ENCODE measurements at regions not wholly inside any gene's neighbourhood (a gene's known extent, or its start where the extent isn't known, plus 50 kb on each side); places are given as distances from the start of the nearest gene placed in this dataset.
"Not testable (repeated sequence)": the region's sequence is repeated elsewhere in the genome, so short reads cannot be mapped to it uniquely, and the experiment has no call there.

DNA sequence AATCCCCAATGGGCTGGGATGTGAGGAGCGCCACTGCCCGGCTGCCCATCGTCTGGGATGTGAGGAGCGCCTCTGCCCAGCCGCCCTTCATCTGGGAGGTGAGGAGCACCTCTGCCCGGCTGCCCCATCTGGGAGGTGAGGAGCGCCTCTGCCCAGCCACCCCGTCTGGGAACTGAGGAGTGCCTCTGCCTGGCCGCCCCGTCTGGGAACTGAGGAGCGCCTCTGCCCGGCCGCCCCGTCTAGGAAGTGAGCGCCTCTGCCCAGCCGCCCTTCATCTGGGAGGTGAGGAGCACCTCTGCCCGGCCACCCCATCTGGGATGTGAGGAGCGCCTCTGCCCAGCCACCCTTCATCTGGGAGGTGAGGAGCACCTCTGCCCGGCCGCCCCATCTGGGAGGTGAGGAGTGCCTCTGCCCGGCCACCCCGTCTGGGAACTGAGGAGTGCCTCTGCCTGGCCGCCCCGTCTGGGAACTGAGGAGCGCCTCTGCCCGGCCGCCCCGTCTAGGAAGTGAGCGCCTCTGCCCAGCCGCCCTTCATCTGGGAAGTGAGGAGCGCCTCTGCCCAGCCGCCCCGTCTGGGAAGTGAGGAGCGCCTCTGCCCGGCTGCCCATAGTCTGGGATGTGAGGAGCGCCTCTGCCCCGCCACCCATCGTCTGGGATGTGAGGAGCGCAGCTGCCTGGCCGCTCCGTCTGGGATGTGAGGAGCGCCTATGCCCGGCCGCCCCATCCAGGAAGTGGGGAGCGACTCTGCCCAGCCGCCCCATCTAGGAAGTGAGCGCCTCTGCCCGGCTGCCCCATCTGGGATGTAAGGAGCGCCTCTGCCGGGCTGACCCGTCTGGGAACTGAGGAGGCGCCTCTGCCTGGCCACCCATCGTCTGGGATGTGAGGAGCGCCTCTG lies 1085.7 kb downstream of the TYW1 start:
- not testable (repeated sequence) for DNase-seq (ENCODE audit: low read depth in 3 of 3)

- not testable (repeated sequence) for DNase-seq (ENCODE audit: low read depth in 3 of 3)
Observed at GRCh38 chr7:68082961-68083657, 1086.5 kb downstream of the TYW1 start.

DNA sequence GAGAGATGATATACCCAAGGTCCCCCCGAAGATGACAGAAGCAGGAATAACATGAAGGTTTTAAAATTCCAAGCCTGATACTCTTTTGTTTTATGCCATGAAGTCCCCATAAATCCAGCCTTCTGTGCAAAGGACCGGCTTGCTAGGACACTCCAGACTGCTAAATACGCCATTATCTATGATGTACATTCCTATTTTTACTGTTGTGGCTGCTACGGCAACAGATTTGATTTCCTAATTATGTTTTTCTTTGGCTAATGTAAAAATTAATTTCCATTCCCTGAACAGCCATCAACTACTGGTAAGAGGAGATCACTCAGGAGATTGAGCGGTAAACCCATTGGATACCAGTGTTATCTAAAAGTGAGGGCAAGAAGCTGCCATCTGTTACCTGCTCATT lies 1090.8 kb downstream of the TYW1 start:
- DNase-seq (ENCODE audit: low read depth in 3 of 3), result no peak

- no peak for DNase-seq (ENCODE audit: low read depth in 3 of 3)
Observed at GRCh38 chr7:68088879-68089278, 1092.2 kb downstream of the TYW1 start.

GRCh38 chr7:68090256-68090655 lies 1093.6 kb downstream of the TYW1 start:
- not testable (repeated sequence) for DNase-seq (ENCODE audit: low read depth in 3 of 3)

GRCh38 chr7:68103319-68103718 lies 1106.7 kb downstream of the TYW1 start:
- DNase-seq (ENCODE audit: low read depth in 3 of 3), result no peak

- DNase-seq (ENCODE audit: low read depth in 3 of 3), result no peak
Observed at GRCh38 chr7:68107261-68107660, 1110.6 kb downstream of the TYW1 start.

DNA sequence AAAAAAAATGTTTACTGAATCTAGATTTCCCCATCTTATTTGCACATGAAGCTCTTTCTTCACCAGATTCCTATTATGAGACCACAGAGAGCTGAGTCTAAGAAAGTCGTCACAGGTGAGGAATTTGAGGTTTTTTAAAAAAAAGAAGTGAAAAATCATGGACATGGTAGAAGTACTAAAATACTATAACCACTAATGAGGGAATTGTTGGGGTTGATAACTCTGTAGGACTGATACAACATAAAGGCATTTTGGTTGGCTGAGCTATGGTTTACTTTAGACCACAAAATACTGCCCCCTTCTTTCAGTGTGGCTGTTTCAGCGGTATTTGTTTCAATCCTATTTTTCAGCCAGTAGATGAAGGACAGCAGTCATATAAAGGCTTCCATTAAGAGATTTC lies 1111.3 kb downstream of the TYW1 start:
- DNase-seq (ENCODE audit: low read depth in 3 of 3), result no peak

DNA sequence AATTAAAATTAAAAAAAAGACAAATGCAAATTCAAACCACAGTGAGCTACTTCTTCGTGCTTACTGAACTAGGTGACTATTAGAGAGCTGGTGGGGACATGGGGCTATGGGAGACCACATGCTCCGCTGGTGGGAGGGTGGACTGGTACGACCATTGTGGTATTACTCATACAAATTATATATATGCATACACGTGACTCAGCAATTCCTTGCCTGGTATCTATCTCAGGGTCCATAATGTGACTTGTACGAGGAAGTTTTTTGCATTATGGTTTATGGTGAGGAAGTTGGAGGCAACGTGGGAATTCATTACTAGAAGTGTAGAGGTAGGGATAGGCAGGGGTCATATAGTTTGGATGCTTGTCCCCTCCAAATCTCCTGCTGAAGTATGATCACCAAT lies 1112.7 kb downstream of the TYW1 start:
- no peak for DNase-seq (ENCODE audit: low read depth in 3 of 3)

DNA sequence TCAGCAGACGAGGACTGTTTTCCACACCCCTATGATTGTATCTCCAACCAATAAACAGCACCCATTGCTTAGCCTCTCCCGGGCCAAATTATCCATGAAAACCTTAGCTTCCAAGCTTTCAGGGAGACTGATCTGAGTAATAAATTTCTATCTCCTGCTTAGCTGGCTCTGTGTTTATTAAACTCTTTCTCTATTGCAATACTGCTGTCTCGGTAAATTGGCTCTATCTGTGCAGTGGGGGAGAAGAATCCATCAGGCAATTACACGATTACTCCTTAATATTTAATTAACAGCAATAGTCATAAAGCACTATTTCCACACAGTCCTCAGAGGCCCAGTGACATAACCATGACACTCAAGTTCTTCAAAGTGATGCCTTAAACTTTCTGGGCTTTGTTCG lies 1122.8 kb downstream of the TYW1 start:
- DNase-seq (ENCODE audit: low read depth in 3 of 3), result no peak

- DNase-seq (ENCODE audit: low read depth in 3 of 3), result no peak
Observed at GRCh38 chr7:68121056-68121455, 1124.4 kb downstream of the TYW1 start.

GRCh38 chr7:68121655-68122054 lies 1125.0 kb downstream of the TYW1 start:
- DNase-seq (ENCODE audit: low read depth in 3 of 3), result no peak

GRCh38 chr7:68122801-68123200 lies 1126.2 kb downstream of the TYW1 start:
- no peak for DNase-seq (ENCODE audit: low read depth in 3 of 3)

DNA sequence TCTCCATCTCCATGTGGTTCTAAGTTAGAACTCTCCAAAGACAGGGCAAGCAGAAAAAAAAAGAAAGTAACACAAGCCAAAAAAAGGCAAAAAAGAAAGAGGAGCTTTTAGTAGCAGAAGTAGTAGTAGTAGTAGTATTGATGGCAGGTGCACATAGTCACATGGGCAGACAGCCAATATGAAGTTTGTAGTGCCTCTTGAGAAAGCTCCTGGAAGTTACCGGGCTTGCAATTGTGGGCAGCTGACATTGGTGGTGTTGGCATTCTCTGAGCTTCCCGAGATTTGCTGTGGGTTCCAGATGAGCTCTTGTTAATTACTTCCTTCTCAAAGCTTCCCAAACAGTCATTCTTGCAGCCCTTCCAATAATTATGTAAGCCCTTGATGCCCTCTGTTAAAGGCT lies 1128.5 kb downstream of the TYW1 start:
- DNase-seq (ENCODE audit: low read depth in 3 of 3), result no peak

- no peak for DNase-seq (ENCODE audit: low read depth in 3 of 3)
Observed at GRCh38 chr7:68133045-68133444, 1136.4 kb downstream of the TYW1 start.

DNA sequence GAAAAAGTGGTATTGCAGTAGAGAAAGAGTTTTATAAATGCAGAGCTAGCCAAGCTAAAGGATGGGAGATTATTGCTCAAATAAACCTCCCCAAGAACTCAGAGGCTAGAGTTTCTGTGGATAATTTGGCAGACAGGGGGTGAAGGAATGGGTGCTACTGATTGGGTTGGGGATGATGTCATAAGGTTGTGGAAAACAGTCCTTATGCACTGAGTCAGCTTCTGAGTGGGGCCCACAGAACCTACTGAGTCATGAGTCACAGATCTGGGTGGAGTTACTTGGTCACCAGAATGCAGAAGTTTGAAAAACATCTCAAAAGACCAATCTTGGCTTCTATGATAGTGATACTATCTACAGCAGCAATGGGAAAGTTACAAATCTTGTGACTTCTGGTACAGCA lies 1146.7 kb downstream of the TYW1 start:
- no peak for DNase-seq (ENCODE audit: low read depth in 3 of 3)

GRCh38 chr7:68146983-68147382 lies 1150.3 kb downstream of the TYW1 start:
- DNase-seq (ENCODE audit: low read depth in 3 of 3), result no peak

DNA sequence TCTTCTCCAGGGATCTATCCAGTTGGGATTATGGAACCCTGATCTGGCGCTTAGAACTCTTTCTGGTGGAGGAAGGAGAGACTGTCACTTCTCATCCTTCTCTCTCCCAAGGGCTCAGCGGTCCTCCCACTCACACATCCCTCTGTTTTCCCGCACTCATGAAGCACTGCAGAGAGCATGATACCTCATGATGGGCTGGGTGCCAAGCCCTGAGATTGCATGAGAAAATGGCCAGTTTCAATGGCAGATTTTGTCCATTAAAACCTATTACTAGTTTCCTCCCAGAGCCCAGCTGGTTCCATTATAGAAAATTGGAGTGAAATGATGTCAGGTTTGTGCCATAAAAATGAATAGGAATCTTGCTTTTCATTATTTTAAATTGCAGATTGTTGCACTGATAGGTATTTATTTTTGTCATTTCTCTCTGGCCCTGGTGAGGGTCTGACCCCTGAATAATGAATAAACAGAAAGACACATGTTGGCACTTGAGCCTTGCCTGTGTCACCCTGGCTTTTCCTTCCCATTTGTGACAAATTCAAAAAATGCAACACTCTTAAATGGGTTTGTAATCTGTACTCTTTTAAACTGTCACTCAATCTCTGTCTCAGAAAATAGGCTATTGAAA lies 1151.1 kb downstream of the TYW1 start:
- DNase-seq (ENCODE audit: low read depth in 3 of 3), result no peak

DNA sequence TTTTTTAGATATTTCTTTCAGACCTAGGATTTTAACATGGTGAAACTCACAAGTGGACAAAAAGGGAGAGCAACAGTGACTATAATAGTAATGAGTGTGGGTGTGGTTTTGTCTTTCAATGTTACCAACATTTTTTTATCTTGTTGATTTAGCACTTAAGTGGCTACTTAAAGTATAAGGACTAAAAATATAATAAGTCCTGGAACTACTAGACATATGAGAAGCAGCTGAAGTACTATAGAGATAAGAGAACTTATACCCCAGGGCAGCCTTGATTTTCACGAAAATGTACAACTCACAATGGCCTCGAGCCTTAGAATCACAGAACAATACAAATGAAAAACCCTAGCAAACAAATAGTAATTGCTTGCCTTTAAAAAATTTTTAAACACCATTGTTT lies 1151.8 kb downstream of the TYW1 start:
- DNase-seq (ENCODE audit: low read depth in 3 of 3), result no peak

- no peak for DNase-seq (ENCODE audit: low read depth in 3 of 3)
Observed at GRCh38 chr7:68152205-68152604, 1155.6 kb downstream of the TYW1 start.

DNA sequence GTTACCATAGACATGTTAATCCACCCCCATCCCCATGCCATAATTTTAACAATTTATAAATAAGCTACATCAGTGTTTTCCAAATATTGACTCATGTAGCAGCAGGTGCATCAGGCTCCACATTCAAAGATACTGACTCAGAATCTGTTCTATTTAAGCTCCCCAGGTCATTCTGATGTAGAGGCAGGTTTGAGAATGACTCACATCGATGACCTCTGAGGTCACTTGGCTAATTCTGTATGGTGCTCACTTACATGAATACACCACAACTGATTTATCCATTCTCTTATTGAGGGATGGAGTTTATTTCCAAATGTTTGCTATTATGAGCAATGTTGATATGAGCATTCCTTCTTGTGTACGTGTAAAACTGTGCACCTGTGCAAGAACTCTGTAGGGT lies 1159.0 kb downstream of the TYW1 start:
- DNase-seq (ENCODE audit: low read depth in 3 of 3), result no peak

GRCh38 chr7:68158686-68159295 lies 1162.2 kb downstream of the TYW1 start:
- DNase-seq (ENCODE audit: low read depth in 3 of 3), result no peak

Data from stimulated activated CD4-positive, alpha-beta T cell treated with anti-CD3 and anti-CD28 coated beads, TNF-alpha, amount 100 ng/mL, for 24 hours (primary cell).